ENCODE measurements at regions not wholly inside any gene's neighbourhood (a gene's known extent, or its start where the extent isn't known, plus 50 kb on each side); places are given as distances from the start of the nearest gene placed in this dataset.

- no peak for DNase-seq
These were observed 247.7 kb downstream of the IL20RB start for GRCh38 chr3:137205394-137206045.

DNA sequence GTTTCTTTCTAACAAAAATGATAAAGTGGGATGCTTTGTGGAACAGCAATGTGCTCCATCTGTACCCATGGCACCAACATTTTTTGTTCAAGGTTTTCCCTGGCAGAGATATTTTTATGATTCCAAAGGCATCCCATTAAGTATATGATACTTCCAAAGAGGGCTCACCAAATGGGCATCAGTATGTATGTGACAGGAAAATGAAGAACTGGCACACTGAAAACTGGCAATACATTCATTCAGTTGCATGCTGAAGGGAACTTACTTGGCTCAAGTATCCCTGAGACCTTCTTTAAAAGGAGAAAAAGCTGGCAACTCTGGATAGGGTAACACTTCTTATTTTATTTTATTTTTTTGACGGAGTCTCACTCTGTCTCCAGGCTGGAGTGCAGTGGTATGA lies 249.8 kb downstream of the IL20RB start:
- no peak for DNase-seq

- no peak for DNase-seq
These were observed 259.9 kb downstream of the IL20RB start for GRCh38 chr3:137217733-137218132.

GRCh38 chr3:137219801-137220445 lies 262.1 kb downstream of the IL20RB start:
- no peak for DNase-seq

GRCh38 chr3:137222736-137223225 lies 265.0 kb downstream of the IL20RB start:
- no peak for DNase-seq

DNA sequence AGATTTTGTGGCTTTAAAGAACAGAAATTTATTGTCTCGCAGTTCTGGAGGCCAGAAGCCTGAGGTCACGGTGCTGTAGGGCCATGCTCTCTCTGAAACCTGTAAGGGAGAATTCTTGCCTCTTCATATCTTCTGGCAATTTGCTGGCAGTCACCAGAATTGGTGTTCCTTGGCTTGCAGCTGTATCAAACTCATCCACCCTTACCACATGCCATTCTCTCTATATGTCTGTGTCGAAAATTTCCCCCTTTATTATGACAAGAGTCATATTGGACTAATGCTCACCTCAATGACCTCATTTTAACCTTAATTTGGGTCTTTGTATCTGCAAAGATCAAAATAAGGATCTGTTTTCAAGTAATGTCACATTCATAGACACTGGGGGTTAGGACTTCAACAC lies 266.7 kb downstream of the IL20RB start:
- DNase-seq = no peak

- DNase-seq = no peak
These were observed 285.1 kb downstream of the IL20RB start for GRCh38 chr3:137242836-137243400.

- DNase-seq = no peak
These were observed 288.7 kb downstream of the IL20RB start for GRCh38 chr3:137246491-137246890.

DNA sequence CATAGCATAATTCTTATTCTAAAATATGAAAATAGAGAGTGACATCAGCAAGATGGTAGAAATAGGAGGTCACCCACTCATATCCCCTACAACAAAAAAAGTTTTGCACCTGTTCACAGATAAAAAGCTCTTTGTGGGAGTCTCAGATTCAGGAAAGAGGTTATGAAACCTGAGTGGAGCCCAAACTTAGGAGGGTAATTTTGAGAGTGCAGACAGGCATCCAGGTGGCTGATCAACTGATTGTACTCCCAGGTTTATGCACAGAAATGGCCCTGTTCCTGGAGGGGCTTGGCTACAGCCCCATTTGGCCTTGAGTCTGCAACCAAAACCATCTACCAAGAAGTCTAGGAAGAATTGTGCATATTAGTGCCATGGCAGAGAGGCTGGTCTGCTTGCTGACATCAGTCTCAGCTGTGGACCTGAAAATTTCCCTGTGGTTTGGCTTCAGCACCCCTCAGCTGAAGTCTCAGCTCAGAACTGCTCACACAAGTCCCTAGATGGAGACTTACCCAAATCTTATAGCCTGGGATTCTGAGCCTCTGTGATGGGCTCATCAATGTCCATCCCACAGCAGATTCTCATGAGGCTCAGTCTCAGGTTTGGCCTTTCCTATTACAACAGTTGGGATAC lies 291.6 kb downstream of the IL20RB start:
- DNase-seq = no peak

DNA sequence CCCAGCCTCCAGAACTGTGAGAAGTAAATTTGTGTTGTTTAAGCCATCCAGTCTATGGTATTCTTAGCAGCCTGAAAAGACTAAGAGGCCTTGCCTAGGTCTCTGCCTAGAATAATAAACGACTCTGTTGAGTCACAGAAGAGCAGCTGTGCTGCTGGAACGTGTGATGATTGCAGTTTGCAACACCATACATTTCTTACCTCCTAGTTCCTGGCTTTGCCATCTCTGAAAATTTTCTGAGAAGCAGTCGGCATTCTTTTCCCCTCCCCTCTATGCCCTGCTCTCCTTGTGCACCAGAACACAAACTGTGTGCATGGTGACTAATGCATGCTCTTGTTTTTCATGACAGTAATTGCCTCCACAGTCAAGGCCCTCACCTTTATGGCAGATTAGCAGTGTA lies 301.3 kb downstream of the IL20RB start:
- DNase-seq = no peak

GRCh38 chr3:137259701-137260100 lies 301.9 kb downstream of the IL20RB start:
- DNase-seq = no peak

DNA sequence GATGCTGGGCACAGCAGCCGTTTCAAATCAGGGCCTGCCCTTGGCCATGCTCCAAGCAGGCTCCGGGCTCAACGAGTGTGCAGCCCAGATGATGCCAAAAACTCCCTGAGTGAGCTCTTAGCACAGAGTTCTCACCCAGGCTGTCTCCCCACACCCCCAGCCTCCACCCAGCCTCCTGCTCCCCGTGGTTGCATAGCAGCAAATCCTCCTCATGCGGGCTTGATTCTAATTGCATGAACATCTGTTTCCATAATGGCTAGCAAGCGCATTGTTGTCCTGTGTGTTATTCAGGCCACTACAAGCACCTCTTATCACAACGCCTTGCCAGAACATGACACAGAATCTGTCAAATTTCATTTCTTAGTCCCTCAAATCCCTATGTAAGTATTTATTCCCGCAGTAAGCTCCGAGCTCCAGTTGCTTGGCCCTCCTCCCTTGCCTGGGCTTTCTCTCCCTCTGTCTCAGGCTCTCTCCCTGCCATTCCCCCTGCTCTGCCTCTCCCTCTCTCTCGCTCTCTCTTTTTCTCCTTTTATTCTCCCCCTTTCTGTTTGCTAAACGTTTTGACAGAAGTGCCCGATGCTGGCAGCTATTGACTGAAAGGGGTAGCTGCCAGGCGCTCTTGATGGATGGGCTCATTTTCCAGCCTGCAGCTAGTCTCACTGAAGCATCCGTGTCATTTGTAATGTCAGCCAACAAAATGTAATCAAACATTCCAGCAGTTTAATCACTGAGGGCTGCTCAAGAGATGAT lies 306.5 kb downstream of the IL20RB start:
- peak; percentile 97 for DNase-seq

- DNase-seq = no peak
These were observed 307.1 kb downstream of the IL20RB start for GRCh38 chr3:137264843-137265330.

- DNase-seq = no peak
These were observed 325.1 kb downstream of the IL20RB start for GRCh38 chr3:137282871-137283270.

DNA sequence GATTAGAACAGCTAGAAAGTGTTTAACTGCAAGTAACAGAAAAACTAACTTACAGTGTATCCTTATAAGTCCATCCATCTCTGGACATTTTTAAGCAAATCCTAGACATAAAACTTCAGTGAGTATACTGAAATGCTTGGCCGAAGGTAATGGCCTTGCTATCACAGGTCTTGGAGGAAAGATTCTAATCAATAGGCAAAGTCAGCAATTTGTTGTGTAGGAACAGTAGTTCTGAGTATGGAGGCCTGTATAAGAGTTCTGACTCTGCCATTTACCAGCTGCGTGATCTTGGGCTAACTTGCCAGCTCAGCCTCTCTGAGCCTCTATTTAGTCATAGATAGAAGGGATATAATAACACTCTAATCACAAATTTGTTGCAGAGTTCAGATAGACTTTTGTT lies 328.1 kb downstream of the IL20RB start:
- no peak for DNase-seq

DNA sequence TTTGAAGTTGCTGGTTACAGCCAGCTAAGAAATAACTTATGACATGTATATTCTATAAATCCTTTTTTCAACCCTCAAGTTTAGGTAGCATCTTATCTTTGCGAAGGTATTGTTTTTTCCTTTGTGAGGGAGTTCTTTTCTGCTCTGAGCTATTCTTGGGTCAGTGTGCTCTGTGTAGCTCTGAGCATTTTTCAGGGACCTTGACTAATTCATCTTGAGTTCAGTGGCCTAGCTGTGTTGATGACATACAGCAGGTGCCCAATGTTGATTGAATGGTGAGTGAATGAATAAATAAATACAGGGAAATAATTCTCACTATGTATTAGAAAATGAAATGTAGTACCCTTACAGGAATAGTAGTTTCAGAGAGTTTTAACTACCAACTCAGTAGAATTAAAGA lies 335.3 kb downstream of the IL20RB start:
- DNase-seq = no peak

DNA sequence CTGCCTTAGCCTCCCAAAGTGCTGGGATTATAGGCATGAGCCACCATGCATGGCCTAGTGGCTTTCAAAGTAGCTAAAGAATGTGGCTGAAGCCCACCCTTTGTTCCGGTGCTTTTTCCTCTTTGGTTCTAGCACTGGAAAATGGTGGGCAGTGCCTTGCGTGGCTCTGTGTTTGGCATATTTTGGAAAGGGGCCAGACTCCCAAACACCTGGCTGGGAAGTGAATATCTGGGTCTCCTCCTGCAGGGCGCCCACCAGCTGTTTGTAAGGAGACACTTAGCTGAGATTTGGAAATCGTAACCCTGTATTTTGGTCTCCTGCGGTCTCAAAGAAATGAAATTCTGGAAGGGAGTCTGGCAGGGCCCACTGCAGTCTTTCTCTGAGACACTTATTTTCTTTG lies 336.4 kb downstream of the IL20RB start:
- peak; percentile 32 for DNase-seq

DNA sequence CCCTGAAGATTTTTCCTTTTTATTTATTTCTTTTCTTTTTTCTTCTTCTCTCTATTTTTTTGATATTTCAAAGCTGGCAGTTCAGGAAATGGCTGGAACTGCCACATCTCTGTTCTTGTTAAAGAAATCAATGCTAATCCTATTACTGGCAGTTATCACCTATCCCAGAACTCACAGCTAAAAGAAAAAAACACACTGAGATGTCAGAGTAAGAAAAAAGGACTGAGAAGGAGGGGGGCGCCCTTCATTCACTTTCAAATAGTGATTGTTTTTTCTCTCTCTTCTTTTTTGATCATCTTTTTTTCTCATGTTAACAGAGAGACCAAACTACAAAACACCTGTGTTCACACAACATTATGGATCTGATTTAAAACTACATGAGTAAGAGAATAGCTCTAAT lies 337.1 kb downstream of the IL20RB start:
- no peak for DNase-seq

DNA sequence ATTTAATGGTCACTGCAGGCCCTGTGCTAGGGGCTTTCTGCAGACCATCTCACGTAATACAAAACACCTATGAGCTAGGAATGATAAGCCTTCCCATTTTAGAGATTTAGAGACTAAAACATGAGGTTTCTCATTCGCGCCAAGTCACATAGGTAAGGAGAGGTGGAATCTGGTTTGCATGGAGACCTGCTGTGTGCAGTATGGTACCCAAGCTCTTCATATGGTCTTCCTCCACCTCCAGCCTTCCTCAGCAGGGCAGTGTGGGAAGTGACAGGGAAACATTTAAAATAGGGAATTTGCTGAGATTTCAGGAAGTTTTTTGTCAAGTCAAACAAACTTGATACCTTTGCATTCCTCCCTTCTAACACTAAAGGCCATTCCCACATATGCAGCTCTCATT lies 337.6 kb downstream of the IL20RB start:
- no peak for DNase-seq

DNA sequence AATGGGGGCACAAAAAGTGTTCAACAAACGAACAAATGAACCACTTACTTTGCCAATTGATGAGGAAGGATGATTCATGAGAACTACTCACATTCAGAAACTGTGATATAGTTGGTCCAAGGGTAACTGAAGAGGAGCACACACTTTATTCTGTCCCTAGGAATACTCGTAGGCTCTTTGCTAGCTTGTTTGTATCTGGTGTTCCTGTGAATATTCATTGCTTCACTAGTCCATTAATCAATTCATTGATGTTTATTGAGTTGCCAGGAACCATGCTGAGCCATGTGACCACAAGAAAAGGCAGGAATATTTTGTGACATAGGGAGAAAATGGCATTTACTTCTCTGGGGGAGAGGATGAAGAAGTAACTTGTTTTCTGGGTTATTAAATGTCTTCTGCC lies 338.3 kb downstream of the IL20RB start:
- no peak for DNase-seq

DNA sequence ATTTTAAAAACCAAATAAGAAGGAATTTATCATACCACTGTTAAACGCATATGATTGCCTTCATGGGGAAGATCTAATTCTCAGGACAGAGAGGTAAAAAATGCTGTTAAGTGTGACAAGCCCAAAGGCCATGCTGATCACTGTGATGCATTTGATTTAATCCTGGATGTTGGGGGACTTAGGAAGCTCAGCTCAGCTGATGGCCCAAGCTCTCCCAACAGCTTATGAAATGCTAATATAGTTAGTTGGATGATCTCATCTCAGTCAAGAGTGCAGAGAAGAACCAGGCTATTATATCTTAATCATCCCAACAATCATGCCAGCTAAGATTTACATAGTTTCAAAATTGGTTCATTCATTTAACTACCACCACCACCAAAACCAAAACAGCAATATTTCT lies 340.0 kb downstream of the IL20RB start:
- no peak for DNase-seq

GRCh38 chr3:137300703-137301102 lies 342.9 kb downstream of the IL20RB start:
- no peak for DNase-seq
